ENCODE measurements at regions not wholly inside any gene's neighbourhood (a gene's known extent, or its start where the extent isn't known, plus 50 kb on each side); places are given as distances from the start of the nearest gene placed in this dataset.

DNA sequence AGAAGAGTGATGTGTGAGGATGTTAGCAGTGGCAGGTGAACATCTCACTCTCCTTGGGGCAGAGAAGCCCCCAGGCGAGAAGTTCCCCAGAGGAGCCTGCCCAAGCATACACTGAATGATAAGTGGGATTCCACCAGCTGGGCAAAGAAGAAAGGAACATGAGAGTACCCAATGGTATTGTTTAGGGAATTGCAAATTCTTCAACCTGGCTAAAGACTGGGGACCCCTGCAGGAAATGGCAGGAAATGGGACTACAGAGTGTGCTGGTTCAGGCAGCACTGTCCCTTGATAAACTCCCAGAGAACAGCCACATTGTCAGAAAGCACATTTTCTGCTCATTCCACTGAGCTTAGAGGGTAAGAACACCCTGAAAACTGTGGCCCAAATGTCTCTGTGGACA, 121.3 kb downstream of the RPS29 start:
- DNase-seq (ENCODE audit: low spot score), result no peak

DNA sequence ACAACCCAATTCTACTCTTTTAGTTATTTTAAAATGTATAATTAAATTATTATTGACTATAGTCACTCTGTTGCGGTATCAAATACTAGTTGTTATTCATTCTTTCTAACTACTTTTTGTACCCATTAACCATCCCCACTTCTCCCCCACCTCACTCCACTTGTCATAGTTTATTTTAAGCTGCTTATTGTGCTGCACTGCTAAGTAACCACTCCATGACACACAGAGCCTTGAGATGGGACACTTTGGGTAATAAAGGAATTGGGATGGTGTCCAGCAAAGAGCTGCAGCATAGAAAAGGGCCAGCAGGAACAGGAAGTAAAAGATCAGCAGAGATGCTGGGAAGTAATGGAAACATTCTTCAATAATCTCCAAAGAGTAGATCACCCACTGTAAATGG, 123.0 kb downstream of the RPS29 start:
- DNase-seq (ENCODE audit: low spot score), result no peak

DNA sequence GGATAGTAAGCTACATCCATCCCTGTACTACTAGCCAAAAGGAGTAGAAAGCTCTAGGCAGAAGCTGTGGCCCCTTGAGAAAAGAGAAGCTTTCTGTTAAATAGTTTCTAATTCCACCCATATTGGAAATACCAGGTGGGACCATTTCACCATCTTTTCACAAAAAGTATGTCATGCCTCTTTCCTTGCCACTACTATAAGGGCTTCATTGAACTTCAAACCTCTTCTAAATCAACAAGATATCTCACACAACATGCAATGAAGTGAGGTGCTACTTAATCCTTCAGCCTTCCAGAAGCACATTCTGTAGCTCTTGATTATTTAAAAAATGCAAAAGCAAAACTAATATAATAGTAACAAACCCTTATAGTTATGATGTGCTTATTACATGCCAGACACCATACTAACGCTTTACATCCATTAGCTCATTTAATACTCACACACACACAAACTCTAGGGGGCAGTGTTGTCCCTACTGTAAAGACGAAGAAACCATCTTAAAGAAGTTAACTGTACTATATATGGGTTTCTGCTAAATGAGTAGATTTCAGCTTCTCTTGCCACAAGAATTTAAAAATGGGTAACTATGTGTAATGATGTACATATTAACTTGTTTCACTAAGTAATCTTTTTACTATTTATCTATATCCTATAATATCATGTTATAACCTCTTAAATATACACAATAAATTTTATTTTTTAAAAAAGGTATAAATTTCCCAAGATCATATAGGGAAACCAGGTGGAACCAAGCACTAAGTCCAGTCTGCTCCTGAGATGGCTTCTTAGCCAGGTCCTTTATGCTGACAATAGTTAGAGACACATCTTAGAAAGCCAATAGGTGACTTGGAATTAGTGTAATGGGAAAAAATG, 124.4 kb downstream of the RPS29 start:
- peak; percentile 76 for DNase-seq (ENCODE audit: low spot score)

DNA sequence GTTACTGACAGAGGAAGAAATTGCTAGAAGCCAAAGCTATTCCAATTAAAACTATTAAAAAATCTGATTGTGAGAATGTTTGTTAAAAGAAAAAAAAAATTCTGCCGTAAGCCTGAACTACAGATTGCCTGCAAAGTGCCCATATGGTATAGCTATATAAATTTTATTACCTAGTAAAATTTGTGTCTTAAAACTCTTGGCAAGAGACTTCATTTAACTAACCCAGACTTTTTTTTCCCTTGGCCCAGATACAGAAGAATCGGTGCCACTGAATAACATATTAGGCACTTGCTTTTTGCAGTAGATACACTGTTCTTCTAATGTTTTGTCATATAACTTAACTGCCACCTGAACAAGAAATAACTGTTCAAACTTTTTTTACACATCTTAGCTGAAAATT, 125.5 kb downstream of the RPS29 start:
- peak; percentile 20 for DNase-seq (ENCODE audit: low spot score)

DNA sequence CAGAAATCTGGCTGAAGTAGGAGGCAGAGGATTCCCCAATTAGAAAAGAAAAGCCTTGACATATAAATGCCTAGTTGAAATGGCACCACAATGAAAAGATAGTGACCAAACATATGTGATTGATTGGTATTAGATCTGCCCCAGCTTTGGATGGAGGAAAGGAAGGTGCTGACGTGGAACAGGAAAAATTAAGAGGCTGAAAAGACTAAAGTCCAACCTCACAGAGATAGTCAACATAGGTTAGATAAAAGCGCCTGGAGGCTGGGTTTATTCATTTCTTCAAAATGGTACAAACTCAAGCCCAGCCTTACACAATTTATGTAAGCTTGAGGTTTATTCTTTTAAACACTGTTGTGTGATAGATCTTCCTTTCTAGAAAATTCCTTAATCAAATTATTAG, 129.6 kb downstream of the RPS29 start:
- DNase-seq (ENCODE audit: low spot score), result no peak

DNA sequence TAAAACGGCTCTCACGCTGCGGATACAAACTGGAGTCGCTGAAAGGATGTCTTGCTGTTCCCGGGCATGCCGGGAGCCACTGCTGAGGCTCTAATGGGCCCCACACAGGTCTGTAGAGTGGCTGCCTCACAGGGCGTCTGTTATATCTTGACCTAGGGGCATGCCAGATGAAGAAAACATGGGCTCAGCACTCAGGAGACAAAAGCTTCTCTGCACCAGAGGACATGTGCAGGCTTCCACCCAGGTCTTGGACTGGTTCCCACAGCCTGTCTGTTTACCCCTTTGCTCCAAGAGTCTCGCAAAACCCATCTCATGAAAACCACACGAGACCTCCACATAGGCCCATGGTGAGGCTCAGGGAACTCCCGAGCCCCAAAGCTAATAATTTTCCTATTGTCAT, 134.2 kb downstream of the RPS29 start:
- no peak for DNase-seq (ENCODE audit: low spot score)

DNA sequence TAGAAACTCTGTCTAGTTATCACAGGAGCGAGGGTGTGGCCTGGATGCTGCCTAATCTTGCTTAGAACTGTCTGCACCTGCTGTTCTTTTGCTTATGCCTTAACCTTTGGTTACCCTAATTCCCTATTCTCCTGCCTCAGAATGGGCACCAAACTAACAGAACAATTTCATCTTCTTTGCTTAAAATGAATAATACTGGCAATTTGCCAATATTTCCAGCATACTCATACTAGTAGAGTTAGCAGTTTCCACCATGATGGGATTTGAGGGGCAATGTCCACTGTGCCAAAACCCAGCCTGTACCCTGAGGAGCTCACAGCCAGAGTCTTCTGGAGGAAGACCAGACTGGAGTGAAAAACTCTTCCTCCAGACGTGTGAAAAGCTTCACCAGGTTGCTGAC, 136.4 kb downstream of the RPS29 start:
- DNase-seq (ENCODE audit: low spot score), result no peak

DNA sequence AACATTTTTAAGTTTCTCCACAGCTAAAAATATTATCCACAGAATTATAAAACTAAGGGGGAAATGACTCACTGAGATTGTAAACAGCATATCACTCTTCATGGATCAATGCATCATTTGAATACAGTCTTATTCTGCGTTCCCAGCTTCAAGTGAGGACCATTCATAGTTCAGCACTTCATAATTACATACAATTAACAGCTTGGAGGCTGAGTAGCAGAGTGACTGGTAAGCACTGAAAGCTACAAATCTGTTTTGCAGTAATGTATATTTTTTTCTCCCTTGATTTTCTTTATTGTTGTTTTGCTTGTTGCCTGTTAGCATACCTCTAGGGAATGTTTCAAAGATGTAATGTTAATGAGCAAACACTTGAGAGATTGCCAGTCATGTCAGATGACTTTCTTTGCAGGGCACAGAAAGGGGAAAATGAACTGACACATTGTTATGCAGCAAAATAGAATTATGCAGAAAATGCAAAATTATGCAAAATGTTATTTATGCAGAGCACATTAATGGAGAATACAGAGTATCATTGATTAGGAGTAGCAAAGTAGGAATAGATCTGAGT, 138.6 kb downstream of the RPS29 start:
- no peak for DNase-seq (ENCODE audit: low spot score)

DNA sequence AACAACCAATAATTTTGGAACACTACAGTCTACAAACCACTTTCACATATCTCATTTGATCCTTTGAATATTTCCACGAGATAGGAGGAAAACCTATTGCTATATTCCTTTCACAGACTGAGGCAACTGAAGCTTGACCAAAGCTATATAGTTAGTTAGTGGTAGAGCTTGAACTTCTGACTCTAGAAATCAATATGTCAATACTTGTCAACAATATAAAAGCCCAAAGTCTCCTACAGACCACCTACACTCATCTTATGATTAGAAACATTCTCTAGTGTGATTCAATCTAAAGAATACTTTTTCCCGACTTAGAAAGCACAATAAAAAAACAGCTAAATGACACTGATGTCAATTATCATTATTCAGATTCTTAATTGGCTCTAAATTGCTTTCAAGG, 139.4 kb downstream of the RPS29 start:
- no peak for DNase-seq (ENCODE audit: low spot score)

DNA sequence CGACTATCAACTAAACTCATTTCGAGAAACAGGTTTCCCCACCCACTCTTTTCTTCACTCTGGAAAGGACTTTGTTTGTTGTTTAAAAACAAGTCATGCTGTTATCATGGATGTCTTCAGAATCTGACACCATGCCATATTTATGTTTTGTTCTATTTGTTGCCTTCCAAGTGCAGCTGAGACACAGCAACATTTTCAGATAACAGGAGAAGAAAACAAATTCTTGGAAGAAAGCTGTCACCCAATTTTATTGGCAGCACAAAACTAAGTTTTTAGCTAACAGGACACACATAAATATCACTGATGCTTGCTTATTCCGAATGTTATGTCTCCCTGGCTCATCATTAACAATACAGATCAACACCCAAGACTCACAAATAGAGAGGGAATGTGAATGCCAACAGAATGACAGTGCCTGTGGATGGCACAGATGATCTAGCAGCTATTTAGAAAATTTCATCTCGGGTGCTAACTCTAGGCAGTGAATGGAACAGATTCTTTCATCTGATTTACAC, 147.9 kb downstream of the RPS29 start:
- no peak for DNase-seq (ENCODE audit: low spot score)

DNA sequence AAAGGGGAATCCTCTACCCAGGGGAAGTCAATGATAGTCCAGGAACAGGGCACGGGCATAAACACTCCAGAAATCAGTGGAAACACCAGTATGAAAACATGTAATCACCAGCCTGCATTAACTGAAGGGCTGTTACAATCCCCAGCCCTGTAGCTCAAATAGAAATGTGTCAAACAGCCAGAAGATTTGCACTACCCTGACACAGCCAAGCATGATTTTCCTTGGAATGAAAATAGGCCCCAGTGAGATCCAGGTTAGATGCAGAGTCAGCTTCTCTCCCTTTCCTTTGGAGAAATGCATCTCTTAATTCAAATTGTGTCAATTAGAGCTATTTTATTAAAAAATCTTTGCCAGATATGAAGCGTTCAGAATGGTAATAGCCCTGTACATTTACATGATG, 158.1 kb downstream of the RPS29 start:
- no peak for DNase-seq (ENCODE audit: low spot score)

DNA sequence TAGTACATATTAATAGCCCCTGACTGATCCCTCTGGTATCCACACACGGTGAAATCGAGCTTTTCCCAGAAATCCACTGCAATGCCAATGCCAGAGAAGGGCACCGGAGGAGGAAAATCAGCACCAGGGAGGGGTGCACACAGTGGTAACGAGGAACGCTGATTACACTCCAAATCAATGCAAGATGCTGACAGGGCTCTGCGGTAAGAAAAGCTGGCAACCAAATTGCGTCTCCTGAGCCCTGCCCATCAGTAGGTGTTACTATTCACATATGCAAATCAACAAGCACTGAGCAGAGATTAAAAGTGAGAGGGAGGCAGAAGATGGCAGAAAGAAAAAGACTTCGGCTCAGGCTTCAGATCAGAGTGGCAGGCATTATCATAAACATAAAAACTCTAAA, 159.1 kb downstream of the RPS29 start:
- DNase-seq (ENCODE audit: low spot score), result no peak

DNA sequence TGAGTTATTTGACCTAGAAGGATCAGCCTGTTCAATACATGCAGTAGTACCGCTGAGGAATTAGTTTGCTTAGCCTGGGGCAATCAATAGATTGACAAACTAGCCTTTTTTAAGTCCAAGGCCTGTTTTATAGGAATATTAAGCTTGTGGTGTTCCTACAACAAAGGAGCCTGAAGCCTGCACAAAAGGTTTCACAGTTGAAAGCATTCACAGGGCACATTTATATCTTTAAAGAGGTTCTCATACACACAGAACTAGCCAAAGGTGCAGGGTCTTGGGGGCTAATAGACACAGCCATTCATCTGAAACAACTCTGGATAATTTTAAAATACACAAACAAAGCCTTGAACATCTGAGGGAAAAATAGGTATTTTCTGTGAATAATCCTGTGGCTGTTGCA, 160.3 kb downstream of the RPS29 start:
- no peak for DNase-seq (ENCODE audit: low spot score)

DNA sequence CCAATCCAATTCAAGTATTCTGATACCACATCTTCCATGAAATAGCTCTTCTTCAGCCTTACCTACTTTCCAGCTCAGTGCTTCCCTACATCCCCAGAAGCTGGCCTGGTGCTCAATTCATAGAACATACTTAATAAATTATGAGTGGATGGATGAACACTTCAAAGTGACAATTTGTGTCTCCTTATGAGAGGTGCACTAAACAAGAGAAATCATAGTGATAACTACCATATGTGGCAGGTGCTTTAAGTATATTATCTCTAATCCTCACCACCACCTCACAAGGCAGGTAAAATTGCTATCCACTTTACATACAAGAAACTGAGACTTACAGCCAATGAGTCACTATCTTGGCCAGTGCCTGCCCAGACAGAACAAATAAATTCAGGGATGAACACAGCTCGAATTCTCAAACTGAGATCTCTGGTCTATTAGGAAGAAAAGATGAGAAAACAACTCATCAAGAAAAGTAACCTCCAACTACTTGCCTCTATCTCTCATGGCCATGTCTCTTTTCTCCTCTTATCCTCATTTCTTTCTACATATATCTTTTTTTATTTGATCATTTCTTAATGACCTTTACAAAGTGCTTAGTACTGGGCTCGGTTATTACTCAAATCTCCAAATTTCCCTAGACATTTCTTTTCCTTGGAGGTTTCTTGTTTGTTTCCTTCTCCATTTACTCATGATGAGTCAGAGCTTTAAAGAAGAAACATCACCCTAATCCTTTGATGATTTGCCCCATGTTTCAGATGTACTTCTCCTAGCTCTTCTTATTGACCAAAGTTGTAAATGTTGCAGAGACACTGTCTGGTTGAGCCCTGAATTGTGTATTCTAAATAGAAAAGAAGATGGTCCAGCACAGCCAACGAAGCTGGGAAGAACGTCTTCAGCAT, 161.5 kb downstream of the RPS29 start:
- DNase-seq (ENCODE audit: low spot score), result no peak

DNA sequence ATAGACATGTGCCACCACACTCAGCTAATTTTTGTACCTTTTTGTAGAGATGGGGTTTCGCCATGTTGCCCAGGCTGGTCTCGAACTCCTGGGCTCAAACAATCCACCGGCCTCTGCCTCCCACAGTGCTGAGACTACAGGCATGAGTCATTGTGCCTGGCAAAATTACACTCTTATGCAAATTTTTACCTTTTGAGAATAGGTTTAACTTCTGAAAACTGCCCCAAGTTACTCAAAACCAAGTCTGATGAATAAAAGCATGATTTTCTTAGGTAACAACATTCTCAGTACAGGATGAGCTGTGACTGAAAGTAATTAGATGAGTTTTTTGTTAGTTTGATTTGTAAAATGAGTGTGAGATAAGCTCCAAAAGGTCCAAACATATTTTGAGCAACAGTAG, 166.0 kb downstream of the RPS29 start:
- no peak for DNase-seq (ENCODE audit: low spot score)

DNA sequence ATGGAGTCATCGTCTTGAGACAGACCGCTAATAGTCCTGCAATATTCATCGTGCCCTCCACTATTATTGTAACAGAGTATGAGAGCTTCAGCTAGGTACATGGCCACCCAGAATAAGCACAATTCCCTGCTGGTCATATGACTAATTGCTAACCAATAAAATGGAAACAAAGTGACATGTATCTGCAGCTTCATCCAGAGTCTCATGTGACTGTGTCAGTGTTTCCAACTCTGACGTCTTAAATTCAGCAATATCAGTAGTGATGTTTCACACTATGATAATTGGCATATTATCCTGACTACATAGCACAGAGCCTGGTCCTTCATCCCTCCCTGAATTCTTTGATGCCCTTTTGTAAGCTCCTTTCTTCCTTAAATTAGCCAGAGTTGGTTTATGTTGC, 167.4 kb downstream of the RPS29 start:
- no peak for DNase-seq (ENCODE audit: low spot score)

DNA sequence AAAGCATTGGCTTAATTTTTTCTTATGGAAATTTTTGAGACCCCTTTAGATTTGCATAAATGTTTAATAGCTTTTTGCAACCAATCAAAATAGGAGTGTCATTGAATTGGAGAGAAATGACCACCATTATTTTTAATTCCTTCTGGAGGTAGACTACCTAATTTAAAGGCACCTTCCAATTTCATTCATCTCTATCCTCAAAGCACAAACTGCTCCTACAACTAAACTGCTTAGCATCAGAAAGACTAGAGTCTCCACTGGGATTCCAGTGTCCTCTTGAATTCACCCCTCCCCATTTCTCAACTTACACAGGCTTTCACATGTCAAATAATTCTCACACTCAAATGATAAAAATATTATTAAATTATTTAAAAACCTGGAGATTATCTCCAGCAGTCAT, 168.4 kb downstream of the RPS29 start:
- DNase-seq (ENCODE audit: low spot score), result no peak

DNA sequence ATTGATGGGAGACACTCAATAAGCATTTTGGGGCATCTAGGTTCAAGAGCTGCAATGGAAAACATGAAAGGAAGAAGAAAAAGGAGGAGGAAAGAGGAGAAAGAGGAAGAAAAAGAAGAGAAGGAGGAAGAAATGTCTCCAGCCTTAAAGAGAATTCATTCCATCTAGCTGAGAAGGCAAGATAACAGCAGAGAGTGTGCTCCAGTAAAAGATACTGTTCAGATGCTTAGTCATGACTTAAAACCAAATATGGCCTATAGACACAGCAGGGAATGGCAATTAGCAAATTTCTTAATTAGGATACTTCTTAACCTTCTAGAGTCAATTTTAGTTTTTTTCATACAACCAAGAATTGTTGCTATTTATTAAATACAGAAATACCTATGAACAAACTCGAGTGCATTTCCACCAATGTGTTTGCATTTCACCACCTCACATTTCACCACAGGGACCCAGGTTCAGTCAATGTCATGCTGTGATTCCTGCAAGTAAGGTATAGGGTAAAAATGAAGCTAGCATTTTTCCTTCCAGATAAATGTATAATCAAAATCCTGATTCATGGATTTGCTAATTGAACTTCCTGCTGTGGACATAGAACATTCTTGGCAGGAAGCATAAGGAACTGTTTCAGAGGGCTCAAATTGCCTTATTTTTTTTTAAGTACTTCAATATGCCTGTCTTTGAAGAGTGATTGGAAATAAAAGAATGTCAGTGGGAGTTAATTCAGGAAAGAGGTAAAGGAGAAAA, 177.8 kb downstream of the RPS29 start:
- no peak for DNase-seq (ENCODE audit: low spot score)

DNA sequence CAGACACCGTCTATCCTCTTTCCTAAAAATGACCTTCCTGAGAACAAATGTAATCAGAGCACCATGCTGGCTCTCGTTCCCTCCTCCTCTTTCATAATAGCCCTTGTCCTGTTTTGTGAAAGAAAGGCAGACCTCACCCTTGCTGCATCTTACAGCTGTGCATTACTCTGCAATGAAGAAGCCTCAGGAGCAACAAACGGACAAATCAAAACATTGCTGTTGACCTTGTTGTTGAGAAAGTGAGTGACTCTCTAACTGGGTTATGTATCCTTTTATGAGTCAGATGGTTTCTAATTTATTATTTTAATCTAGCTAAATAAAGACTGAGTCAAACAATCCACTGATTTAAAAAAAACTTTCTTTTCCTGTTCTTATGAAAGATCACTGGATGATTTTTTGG, 180.9 kb downstream of the RPS29 start:
- no peak for DNase-seq (ENCODE audit: low spot score)

DNA sequence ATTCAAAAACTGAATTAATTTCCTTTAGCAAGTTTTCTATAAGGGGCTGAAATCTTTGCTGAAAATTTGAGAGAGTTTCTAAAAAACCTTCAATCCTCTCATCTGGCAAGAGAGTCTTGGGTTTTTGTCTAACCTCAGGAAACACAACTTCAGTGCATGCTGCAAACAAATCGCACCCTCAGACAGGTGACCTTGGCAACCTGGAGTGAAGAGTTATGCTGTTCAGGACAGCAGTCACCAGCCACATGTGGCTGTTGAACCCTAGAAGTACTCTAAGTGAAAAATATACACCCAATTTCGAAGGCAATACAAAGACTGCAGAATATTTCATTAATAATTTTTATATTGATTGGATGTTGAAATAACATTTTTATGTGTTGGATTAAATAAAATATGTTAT, 184.8 kb downstream of the RPS29 start:
- no peak for DNase-seq (ENCODE audit: low spot score)

DNA sequence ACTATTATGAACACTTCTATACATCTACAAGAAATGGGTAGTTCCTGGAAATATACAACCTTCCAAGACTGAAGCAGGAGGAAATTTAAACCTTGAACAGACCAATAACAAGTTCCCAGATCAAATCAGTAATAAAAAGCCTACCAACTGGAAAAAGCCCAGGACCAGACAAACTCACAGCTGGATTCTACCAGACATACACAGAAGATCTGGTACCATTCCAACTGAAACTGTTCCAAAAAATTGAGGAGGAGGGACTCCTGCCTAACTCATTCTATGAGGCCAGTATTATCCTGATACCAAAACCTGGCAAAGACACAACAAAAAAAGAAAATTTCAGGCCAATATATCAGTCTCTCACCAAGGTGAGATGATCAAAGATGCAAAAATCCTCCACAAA, 189.4 kb downstream of the RPS29 start:
- DNase-seq (ENCODE audit: low spot score), result no peak

DNA sequence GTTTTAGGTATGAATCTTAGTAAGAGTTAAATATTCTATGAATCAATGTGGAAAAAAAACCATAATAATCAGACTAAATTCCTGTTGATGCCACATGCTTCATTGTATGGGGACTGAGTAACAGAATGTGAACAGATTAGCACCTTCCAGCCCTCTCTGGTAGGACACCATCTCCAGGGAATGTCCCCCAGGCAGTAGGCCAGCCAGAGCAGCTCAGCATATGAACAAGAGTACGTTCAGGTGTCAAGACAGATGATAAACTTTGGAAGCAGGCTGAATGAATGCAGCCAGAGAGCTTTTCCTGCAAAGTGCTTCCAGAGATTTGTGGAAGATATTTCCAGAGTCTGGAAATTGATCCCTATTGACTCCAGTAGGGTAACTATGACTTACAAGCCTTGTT, 204.4 kb downstream of the RPS29 start:
- DNase-seq (ENCODE audit: low spot score), result no peak
